ENCODE measurements at regions not wholly inside any gene's neighbourhood (a gene's known extent, or its start where the extent isn't known, plus 50 kb on each side); places are given as distances from the start of the nearest gene placed in this dataset.
"Not testable (repeated sequence)": the region's sequence is repeated elsewhere in the genome, so short reads cannot be mapped to it uniquely, and the experiment has no call there.

DNA sequence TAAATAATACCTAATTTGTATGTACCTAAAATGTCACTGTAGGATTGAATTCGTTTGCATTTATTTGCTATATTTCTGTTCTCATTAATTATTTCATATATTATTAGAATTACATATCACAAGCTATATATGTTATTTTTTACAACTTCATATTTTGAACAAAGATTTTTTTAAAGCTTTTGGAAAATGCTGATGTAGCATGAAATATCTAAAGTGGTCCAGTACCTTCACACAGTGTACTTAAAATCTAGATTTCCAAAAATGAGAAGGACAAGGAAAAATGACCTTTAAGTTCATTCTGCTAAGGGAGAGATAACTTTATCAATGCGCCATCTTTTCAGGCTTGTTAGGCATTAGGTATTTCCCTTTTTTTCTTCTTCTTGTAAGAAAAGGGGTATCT lies 71.8 kb downstream of the LARP7 start:
- DNase-seq (ENCODE audit: low spot score), result no peak

DNA sequence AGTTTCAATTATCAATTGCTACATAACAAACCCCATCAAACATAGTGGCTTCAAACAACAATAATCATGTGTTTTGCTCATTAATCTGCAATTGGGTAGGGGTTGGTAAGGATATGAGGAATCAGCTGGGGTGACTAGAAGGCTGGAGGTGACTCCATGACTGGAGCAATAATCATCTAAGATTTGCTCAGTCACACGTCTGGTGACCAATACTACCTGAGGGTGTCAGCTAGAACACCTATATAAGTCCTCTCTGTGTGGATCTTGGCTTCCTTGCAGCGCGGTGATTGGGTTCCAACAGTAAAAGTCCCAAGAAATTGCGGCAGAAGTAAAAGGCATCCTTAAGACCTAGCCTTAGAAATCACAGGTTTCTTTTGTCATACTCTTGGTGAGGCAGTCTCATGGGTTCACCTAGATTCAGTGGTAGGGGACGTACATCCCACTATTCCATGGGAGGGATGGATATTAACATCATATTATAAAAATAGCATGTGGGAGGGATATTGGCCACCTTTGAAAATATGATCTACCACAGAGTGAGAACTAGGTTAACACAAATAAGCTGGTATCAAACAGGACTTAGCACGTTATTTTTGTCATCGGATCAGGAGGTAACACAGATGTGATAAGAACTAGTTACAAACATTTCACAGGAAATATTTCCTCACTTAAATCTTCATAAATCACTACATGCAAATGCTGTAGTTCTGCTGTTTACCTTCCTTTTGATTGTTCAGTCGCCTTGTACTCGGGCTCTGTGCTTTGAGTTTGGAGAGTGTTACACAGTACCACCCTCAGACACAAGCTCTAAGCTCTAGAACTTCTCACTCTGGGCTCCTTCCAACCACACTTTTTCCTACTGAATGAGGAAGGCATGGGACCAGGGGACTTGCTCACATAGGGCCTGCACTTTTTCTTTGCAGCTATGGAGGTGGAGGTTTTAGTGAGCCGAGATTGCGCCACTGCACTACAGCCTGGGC lies 78.3 kb downstream of the LARP7 start:
- DNase-seq (ENCODE audit: low spot score), result no peak

GRCh38 chr4:112717856-112718255 lies 80.9 kb downstream of the LARP7 start:
- DNase-seq (ENCODE audit: low spot score), result no peak

- no peak for DNase-seq (ENCODE audit: low spot score)
Observed at GRCh38 chr4:112721627-112722026, 84.7 kb downstream of the LARP7 start.

DNA sequence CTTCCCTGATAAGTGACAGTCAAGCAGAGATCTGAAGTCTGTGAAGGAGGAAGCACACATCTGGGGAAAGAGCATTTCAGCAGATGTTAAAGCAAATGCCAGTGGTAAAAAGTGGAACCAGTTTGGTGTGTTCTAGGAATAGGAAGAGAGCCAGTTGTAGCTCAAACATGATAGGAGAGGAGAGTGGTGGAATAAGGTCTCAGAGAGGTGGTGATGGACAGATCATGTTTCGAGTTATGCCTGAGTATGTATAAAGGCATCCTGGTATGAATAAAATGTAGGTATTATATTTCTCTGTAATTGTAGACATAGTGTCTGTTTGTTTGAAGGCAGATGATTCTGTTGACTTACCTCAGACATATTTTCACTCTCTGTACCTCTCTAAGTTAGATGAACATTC lies 89.1 kb downstream of the LARP7 start:
- no peak for DNase-seq (ENCODE audit: low spot score)

GRCh38 chr4:112727728-112728127 lies 90.8 kb downstream of the LARP7 start:
- DNase-seq (ENCODE audit: low spot score), result not testable (repeated sequence)

DNA sequence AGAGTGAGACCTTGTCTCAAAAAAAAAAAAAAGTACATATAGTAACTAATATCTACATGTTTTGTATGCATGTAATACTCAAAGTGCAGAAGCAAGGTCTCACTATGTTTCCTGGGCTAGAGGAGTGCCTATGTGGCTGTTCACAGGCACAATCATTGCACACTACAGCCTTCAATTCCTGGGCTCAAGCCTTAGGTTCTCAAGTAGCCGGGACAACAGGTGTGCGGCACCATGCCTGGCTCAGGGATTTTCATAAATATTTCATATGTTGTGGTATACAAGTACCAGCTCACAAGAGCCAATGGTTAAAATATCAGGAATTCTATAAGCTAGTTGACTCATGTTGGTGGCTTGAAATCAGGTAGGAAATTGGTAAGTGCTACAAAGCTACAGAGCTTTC lies 94.8 kb downstream of the LARP7 start:
- no peak for DNase-seq (ENCODE audit: low spot score)

GRCh38 chr4:112732142-112732541 lies 95.2 kb downstream of the LARP7 start:
- DNase-seq (ENCODE audit: low spot score), result no peak

- no peak for DNase-seq (ENCODE audit: low spot score)
Observed at GRCh38 chr4:112735474-112735951, 98.6 kb downstream of the LARP7 start.

- DNase-seq (ENCODE audit: low spot score), result no peak
Observed at GRCh38 chr4:112736718-112737135, 99.8 kb downstream of the LARP7 start.

- DNase-seq (ENCODE audit: low spot score), result no peak
Observed at GRCh38 chr4:112739442-112739841, 102.5 kb downstream of the LARP7 start.

- no peak for DNase-seq (ENCODE audit: low spot score)
Observed at GRCh38 chr4:112747036-112747435, 110.1 kb downstream of the LARP7 start.

GRCh38 chr4:112748352-112748878 lies 111.5 kb downstream of the LARP7 start:
- no peak for DNase-seq (ENCODE audit: low spot score)

DNA sequence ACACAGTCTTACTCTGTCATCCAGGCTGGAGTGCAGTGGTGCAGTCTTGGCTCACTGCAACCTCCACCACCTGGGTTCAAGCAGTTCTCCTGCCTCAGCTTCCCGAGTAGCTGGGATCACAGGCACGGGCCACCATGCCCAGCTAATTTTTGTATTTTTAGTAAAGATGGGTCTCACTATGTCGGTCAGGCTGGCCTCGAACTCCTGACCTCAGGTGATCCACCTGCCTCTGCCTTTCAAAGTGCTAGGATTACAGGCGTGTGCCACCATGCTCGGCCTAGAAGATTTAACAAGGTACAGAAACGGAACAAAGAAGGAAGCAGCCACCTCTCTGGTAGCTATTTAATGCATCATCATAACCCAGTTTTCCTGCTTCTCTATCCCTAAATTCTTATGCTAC lies 113.8 kb downstream of the LARP7 start:
- DNase-seq (ENCODE audit: low spot score), result not testable (repeated sequence)

- DNase-seq (ENCODE audit: low spot score), result no peak
Observed at GRCh38 chr4:112751447-112751846, 114.5 kb downstream of the LARP7 start.

DNA sequence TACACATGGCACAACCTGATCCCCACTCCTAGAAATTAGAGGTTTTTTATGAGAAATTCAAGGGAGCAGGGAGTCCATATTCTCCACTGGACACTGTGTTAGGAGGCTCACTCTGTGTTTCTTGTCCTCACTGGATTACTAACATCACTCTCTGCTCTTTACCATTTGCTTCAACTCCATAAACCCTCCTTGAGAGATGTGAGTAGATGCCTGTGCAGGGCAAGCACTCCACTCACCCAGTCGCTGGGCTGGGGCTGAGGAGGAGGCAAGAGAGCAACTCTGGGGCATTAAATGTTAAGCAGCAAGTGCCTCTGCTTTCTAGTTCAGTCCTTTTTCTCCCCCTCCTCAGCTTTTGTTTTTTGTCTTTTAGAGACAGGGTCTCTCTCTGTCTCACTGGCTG lies 115.1 kb downstream of the LARP7 start:
- DNase-seq (ENCODE audit: low spot score), result no peak

- DNase-seq (ENCODE audit: low spot score), result no peak
Observed at GRCh38 chr4:112752510-112752909, 115.6 kb downstream of the LARP7 start.

- no peak for DNase-seq (ENCODE audit: low spot score)
Observed at GRCh38 chr4:112753333-112753732, 116.4 kb downstream of the LARP7 start.

DNA sequence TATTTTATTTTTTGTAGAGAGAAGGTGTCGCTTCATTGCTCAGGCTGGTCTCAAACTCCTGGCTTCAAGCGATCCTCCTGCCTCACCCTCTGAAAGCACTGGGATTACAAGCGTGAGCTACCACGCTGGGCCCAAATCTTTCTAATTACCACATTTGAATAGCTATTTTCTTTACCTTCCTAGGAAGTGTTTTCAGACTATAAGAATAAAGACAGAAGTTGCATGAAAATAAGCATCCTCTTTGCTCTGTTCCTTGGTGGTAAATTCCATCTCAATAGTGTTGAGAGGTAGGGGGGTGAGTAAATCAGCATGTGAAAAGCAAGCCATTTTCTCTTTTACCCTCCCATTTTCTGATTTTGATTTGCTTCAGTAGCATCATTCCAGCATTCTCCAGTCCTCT lies 122.4 kb downstream of the LARP7 start:
- no peak for DNase-seq (ENCODE audit: low spot score)

DNA sequence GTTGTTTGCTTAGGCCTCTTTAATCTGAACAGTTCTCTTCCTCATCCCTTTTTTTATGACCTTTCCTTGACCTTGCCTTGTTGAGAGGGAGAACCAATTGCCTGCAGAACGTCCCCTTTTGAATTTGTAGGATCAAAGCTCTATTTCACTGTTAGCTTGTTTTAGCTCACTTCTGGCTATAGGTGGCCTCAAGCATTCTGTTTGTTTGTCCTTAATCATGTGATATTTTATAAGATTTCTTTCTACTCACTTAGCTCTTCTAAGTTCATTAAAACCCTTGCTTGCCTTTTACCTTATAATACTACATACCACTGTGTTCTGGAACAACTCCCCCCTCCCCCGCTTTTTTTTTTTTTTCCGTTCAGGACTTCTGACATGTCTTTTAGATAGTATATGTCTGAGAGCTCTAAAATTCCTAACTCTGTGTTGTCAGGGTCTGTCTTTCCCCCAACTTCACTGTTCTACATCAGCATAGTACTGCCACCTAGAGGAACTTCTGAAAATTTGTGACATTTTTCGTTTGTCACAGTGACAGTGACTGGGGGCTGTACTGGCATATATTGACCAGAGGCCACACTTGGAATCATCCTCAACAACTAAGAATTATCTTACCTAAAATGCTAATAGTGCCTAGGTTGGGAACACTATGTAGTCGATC lies 128.5 kb downstream of the LARP7 start:
- no peak for DNase-seq (ENCODE audit: low spot score)

DNA sequence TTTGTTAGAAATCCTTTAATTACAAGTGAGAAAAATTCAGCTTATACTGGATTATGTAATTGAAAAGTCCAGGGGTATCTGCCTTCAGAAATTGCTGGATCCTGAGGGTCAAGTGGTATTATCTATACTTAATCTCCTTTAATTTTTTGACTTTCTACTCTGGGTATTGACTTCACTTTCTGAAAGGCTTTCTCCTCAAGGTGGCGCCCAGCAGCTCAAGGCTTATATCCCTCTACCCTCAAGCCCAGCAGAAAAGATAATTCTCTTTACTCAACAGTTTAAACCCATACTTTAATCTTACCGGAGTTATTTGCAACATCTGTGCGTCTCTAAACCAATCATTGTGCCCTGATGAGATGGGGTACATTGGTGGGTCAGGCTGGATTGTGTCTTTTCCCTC lies 129.5 kb downstream of the LARP7 start:
- no peak for DNase-seq (ENCODE audit: low spot score)

DNA sequence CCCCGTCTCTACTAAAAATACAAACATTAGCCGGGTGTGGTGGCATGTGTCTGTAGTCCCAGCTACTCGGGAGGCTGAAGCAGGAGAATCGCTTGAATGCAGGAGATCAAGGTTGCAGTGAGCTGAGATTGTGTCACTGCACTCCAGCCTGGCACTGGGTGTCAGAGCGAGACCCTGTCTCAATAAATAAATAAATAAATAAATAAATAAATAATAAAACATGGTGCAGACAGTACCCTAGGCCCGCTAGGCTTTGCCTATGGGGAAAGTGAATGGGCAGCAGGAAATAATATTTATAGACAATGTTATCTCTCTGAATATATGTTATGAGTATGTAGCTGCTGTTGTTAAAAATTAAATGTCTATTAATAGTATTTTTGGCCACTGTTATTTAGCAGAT lies 130.4 kb downstream of the LARP7 start:
- no peak for DNase-seq (ENCODE audit: low spot score)

GRCh38 chr4:112770114-112770513 lies 133.2 kb downstream of the LARP7 start:
- no peak for DNase-seq (ENCODE audit: low spot score)
